Stimulated activated CD8-positive, alpha-beta memory T cell treated with anti-CD3 and anti-CD28 coated beads, Interleukin-7, amount 100 ng/mL, for 24 hours (primary cell): ENCODE measurements at regions not wholly inside any gene's neighbourhood (a gene's known extent, or its start where the extent isn't known, plus 50 kb on each side); places are given as distances from the start of the nearest gene placed in this dataset.

Source experiments
- DNase-seq: peaks from one replicate; pipeline ENCODE4 v3.0.0-alpha.2; 2020; ENCODE audit warnings: low read depth

DNA sequence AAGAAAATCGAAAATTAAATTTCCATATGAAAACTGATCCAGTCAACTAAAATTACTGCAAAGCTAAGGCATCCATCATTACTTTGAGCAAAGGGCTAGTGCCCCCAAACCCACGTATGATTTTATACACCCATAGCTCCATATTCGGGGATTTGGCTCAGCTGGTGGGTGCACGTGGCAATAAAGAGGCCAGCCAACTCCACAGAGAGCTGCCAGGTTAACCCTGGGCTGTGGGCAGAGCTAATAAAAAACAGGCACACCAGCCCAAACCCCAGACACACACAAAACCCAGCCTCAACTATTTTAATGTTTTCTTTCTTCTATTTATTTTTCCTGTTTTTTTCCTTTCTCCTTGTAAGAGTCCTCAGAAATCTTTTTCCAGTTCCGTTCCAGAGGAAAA lies 151.3 kb upstream of the SOX11 start:
- no peak for DNase-seq

DNA sequence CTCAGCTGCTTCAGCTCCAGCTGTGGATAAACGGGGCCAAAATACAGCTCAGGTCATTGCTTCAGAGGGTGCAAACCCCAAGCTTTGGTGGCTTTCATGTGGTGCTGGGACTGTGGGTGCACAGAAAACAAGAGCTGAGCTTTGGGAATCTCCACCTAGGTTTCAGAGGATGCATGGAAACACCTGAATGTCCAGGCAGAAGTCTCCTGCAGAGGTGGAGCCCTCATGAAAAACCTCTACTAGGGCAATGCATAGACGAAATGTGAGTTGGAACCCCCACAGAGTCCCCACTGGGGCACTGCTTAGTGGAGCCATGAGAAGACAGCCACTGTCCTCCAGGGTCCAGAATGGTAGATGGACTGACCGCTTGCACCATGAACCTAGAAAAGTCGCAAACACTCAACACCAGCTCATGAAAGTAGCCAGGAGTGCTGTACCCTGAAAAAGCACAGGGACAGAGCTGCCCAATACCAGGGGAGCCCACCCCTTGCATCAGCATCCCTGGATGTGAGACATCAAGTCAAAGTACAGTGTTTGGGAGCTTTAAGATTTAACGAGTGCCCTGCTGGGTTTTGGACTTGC lies 147.9 kb upstream of the SOX11 start:
- DNase-seq, result no peak

DNA sequence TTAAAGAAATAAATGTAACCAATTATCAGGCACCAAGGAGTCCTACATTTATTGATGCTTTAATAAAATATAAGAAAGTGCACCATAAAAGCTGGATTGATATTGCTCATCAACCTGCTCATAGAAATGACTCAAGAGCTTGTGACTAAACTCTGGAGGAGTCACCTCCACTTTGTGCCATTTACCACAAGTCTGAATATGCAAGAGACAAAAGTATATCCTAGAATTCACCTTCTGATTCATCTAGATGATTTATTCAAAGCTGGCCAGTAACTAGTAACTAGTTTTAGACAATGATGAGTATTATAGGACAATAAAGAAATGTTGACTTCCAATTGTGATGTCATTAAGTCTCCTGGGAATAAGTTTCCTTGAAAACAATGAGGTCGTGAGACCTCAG lies 146.0 kb upstream of the SOX11 start:
- no peak for DNase-seq

DNA sequence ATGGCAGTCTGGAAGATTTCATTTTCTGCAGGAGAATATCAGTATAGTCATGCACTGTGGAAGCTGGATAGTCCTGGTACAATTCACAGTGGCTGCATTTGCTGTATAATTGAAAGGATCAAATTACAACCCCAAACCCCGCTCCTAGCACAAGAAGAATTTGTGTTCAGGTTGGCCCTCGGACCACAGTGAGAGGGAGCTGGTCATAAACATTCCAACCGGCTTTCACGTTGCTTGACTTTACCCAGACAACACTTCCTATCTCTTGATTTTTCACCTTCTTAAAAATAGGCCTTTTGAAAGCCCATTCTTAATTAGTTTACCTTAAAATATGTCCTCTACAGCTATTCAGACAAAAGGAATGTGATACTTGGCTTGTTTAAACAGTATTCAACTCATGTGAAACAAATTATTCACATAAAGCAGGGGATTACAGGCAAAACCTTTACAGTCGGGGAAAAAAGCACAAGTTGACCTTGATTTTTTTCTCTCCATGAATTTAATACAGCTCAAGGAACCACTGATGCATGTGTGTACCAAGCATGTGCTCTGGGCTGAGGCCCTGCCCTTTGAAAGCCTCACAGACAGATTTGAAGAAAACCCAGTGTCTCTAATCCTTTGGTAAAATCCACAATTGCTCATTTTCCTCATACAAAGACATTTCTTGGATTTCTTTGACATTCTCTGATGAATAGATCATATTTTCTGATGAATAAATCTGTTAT lies 143.0 kb upstream of the SOX11 start:
- no peak for DNase-seq

DNA sequence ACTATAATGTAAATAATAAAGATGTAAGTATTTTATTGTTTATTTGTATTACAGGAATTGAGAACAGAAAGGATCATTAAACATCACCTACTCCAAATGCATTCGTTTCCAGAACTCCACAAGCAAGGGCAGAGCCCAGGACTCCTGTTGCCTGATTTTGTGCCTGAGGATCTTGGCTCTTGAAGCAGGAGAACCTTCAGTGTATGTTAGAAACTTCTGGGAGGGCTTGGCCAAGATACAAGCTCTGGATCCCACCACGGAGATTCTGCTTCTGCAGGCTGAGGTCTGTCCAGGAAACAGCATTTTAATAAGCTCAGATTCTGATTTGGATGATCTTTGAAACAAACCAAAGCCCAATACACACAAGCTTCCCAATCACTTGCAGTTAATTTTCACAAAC lies 142.4 kb upstream of the SOX11 start:
- DNase-seq, result no peak

DNA sequence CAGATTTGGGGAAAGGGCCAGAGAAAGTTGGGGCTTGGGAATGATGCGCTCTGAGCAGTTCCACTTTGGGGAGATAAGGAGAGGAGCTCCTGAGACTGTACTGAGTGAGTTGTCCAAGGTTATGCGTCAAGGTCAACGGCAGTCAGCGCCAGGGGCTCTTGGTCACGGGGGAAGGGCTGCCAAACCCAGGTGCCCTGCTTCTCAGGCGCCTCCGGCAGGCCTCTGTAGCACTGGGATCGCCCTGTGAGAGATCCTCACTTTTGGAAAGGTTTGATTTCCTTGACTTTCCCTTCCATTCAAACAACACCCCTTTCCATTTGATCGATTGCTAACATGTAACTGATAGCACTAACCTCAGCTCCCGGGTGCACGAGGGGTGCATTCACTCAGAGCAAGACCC lies 136.5 kb upstream of the SOX11 start:
- DNase-seq, result no peak

DNA sequence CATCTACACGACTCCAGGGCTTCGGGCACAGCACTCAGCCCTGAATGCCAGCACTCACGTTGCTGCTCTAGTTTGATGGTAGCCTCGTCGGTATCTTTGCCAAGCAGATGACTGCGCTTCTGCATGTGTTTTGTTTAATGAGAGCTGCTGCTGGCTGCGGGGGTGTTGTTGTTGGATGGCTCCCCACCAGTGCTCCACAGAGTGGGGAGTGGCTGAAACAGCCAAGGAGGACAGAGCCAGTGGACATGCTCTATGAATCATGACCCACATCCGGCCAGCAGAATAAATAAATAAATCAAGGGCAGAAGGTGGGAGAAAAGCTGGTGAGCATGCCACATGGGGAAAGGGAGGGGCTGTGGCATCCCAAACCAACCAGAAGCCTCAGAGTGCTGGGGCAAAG lies 131.2 kb upstream of the SOX11 start:
- no peak for DNase-seq

DNA sequence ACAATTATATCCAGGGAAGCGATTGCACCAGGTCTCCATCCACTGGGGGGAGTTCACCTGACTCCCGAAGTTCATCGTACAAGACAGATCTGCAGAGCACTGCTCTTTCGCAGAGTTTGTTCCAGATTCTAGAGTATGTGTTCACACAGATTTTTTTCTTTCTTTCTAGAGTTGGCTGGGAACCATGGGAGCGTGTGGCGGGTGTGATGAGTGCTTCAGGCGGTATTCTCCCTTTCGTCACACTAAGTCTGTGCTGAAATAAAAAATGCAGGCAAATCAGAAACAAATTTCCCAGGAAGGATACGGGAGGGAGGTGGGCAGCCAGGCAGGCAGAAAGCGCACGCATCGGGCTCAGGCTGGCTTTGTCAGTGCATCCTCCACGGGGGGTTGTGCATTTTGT lies 129.8 kb upstream of the SOX11 start:
- DNase-seq, result no peak

DNA sequence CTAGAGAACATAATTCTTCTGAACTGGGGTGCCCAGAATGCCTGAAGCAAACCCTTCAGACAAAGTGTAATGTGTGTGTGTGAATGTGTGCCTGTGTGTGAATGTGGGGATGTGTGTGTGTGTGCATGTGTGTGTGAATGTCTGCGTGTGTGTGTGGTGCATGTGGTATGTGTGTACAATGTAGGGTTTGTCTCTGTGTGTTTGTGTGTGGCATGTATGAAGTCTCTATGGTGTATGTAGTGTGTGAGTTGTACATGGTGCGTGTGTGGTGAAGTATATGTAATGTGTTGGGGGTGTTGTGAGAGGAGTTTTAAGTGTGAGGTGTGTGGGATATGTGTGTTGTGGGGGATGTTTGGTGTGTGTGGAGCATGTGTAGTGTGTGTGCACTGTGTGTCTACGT lies 129.3 kb upstream of the SOX11 start:
- DNase-seq, result no peak

DNA sequence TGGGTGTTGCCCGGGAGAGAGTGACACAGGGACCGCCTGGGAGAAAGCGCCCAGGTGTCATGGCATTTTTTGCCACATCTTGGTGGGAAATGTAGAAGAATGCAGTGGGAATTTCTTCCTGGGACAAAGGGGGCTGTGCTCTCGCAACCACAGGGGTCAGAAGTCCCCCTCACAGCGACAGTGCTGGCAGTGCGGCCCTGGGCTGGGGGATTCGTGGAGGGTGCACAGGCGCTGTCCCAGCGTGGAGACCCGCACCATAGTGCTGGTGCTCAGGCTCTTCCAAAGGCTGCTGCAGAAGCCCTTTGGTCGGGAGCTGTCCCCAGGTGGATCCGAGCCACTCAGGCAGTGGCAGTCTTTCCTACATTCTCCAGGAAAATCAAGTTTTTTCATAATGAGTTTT lies 128.8 kb upstream of the SOX11 start:
- DNase-seq, result no peak

DNA sequence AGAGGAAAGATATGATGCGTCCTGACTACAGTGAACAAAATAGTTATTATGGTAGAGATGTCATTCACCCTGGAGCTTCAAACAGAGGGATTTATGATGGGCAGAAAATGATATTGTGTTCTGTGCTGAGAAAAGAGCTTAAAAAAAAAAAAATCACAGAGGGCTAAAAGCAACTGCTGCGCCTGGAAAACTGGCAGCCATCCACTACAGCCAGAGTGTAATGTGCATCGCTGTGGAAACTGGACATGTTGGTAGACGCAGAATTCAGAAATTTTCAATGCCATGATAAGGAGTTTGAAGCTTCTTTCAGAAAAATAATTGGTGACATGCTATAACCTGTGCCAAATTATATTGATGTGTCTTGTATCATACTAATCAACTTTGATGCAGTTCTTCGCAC lies 122.9 kb upstream of the SOX11 start:
- DNase-seq, result no peak

DNA sequence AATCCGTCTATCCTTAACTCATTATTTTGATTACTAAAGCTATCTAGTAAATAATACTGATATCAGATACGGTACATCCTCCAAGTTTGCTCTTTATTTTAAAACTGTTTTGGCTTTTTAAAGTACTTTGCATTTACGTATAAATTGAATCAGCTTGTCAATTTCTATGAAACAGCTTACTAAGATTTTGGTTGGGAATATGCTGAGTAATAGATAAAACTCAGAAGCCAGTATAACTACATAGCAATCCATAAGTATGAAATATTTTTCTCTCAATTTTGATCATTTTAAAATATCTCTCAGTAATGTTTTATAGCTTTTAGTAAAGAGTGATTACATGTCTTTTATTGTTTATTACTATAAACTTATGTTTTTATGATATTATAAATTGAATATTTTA lies 116.2 kb upstream of the SOX11 start:
- no peak for DNase-seq

DNA sequence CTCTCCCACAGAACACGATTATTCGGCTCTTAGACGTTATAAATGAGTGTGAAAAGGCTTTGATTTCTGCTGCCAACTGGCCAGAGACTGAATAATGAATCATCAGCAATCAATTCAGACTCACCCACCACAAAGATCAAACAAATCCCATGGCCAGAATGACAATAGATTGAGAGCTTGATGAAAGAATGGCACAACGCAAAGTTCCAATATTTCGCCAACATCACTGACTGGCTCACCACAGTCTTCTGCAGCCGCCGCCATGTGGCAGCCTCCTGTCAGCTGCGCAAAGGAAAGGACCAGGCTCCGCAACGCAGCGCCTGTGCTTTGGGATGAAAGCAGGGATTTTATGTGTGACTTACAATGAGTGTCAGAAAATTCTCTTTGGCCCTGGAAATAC lies 104.4 kb upstream of the SOX11 start:
- no peak for DNase-seq

DNA sequence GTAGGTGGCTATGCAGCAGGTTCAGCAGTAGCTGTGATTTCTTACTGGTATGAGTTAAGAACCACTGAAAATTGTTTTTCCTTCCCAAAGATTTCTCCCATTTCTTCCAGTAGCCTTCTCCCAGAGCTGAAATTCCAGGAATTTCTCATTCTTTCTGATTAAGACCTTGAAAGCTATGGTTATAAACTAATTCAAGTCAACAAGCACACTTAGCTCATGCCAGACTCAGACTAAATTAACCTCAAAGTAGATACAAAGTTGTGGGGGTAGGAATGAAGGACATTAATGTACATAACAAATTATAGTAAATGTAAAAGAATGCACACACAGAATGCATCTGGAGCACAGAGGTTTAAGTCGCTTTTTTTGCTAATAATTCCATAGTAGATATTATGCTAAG lies 103.6 kb upstream of the SOX11 start:
- no peak for DNase-seq

DNA sequence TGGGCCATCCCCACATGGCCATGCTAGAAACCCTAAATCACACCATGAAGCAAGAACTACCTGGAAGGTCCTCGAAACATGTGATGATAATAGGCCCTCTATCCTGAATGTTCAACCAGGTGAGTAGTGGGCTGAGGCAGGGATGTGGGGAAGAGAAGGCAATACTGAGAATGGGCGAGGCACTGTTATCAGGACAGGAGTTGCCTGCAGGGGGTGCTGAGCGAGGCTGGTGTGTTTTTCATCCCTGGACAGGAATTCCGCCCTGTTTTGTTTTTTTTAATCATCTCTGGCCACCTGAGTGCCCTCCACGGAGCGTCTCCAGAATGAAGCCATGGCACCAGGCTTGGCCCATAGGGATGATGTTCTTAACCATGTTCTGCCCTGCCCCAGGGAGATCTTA lies 103.0 kb upstream of the SOX11 start:
- DNase-seq, result no peak

DNA sequence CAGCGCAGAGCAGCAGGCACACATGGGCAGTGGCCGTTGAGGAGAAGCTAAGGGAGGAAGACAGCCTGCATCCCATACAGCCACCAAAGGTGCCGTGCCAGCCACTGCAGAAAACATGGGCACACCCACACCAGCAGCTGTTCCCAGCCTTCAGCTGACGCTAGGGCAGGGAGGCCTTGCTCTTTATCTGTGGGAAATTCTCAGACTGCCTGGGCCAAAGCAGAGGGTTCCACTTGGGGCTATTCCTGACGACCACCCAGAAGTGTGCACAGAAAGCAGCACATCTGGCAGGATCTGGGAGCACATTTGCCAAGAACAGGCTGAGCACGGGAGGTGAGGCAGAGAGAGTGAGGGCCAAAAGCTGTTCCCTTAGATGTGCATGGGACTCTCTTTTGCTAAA lies 101.3 kb upstream of the SOX11 start:
- DNase-seq, result no peak

DNA sequence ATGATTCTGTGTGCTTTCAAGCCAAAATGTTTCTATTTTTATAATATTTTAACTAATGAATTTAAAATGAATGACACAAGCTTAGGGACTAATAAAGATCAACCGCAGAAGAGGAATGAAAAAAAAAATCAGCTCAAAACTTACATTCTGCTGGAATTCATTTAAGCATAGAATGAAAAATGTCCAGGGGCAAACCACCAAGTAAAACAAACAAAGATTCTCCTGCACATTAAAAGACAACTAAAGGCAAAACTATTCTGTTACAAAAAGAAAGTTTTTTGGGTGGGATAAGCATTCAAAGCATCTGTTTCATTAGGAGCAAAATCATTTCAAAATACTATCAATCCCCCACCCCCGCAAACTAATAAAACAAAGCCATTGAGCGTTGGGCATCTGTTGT lies 99.3 kb upstream of the SOX11 start:
- DNase-seq, result no peak

DNA sequence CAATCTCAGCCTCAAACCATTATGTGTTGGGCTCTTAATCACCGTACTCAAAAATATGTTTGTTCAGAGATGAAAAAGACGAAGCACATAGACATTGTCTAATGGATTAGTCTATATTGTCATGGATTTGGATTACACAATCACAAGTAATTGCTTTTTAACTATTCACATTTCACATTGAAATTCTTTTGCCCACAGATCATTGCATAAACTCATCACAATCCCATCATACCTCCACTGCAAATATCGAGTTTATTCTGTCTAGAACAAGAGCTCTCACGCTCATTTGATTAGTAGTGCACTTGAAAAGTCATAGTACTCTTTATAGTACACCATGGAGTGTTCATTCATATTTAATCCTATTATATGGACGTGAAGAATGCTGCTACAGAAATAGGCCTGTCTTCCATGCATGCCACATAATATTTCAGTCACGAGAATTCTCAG lies 97.9 kb upstream of the SOX11 start:
- no peak for DNase-seq

DNA sequence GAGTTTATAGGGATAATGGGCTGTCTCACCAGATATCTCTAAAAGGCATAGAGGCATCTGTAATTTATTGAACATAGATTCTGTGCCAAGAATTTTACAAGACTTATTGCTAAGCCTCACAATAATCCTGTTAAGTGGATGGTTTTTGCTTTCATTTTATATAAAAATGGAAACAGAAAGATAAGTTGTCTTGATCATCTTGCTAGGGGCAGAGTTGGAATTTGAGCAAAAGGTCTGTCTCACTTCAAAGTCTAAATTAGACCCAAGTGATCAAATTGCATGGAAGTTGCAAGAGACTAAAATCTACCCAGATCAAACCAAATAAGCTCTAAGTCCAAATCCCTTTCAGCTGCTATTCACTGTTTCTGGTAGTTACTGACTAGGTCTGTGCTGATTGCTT lies 95.3 kb upstream of the SOX11 start:
- no peak for DNase-seq

DNA sequence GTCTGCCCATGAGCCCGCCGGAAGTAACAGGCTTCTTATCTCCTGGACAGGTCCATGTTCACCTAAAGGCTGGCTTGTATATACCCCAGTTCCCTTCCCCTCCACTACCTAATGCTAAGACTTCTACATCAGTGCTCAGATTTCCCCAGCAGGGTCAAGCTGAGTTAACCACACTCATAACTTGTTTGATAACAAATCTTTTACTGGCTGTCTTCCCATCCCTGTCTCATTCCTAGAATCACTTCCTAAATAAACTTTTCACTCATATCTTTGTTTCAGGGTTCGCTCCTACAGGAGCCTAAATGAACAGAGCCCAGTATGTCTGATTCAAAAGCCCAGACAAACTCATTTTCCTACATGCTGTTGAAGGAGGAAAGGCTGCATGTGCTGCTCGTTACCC lies 94.0 kb upstream of the SOX11 start:
- no peak for DNase-seq

DNA sequence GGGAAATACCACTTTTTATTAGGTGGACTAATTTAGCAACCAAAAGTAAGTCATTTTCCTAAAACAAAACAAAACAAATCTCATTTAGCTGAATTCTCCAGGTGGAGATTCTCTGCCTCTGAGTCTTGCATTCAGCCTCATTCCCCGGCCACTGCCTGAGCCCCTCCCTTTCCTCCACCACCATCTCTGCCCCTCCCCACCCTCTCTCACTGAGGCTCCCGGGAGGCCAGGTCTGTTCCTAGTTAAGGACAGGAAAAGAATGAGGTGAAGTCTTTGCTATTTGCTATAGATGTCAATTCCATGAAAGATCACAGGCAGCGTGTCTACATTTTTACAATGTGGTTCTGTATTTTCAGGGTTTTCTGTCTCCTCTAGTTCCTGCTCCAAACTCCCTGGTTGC lies 83.0 kb upstream of the SOX11 start:
- no peak for DNase-seq

DNA sequence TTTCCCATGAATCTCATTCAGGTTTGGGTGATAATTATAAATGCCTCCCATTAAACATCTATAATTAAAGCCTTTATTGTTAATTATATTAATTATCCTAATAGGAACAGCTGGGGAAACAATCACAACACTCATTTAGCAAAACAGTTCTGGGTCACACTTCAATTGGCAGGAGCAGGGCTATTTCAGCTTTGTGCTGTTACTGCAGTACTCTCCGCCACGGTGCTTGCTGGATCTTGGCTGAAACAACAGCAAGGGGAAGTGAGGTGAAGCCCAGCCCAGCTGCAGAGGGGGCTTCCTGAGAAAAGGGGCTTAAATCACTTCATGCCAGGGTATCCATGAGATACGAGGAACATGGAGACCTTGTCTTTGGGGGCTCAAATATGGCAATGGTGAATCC lies 79.5 kb upstream of the SOX11 start:
- DNase-seq, result no peak

DNA sequence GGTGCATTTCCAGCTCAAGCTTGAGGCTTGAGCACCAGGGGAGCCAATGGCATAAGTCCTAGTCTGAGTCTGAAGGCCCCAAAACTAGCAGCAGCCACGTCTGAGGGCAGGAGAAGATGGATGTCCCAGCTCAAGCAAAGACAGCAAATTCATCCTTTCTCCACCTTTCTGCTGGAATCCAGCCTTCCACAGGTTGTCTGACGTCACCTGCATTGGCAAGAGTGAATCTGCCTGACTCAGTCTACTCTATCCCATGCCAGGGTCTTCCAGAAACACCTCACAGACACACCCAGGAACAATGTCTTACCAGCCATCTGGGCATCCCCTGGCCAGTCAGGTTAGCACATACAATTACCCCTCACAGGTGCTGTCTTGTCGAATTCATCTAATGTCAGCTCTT lies 76.2 kb upstream of the SOX11 start:
- no peak for DNase-seq

DNA sequence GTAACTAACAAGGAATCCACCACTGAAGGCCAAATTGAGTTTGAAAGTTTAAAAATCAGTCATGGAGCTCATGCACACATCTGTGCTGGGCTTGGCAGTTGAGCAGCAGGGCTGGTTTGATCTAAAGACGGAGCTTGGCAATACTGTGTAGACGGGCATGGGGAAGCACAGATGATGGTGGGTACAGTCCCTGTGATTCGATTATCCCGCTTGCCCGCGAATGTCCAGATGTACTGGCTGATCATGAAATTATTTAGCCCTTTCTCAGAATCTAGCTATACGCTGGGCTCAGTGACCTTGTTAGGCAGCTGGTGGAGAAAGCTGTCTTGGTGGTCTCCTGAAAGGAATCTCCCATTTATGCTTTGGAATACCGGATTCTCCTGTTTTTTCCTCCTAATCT lies 74.8 kb upstream of the SOX11 start:
- DNase-seq, result no peak
